Activated CD8-positive, alpha-beta T cell treated with anti-CD3 and anti-CD28 coated beads for 36 hours (primary cell): ENCODE measurements at regions not wholly inside any gene's neighbourhood (a gene's known extent, or its start where the extent isn't known, plus 50 kb on each side); places are given as distances from the start of the nearest gene placed in this dataset.

Experiments
- ATAC-seq: fragments of 200-7000 bp; cut with Tn5 transposase; one replicate; pipeline ENCODE4 v1.10.0; 2021; ENCODE audit warnings: mild to moderate bottlenecking, moderate library complexity
- CTCF ChIA-PET: fragments of 350-600 bp; sonication (Branson Sonifier 250); formaldehyde crosslinking; loops from one replicate; lab custom pipeline; 2021; ENCODE audit warnings: antibody characterized with exemption; lab: Charles Lee
- POLR2A ChIA-PET: fragments of 350-600 bp; sonication (Branson Sonifier 250); formaldehyde crosslinking; loops from one replicate; lab custom pipeline; 2021; ENCODE audit warnings: antibody characterized with exemption; lab: Charles Lee
- DNase-seq: peaks from one replicate; pipeline ENCODE4 v3.0.0-alpha.2; 2020
- H3K27ac Mint-ChIP-seq: one replicate; pipeline ENCODE4 v1.8.0; 2021; ENCODE audit warnings: mild to moderate bottlenecking, mixed read lengths
- H3K27me3 Mint-ChIP-seq: one replicate; pipeline ENCODE4 v1.8.0; 2021; ENCODE audit warnings: mixed read lengths
- H3K36me3 Mint-ChIP-seq: one replicate; pipeline ENCODE4 v1.8.0; 2021; ENCODE audit warnings: low read depth, mixed read lengths
- H3K4me1 Mint-ChIP-seq: one replicate; pipeline ENCODE4 v1.8.0; 2021; ENCODE audit warnings: low read depth, mixed read lengths
- H3K4me3 Mint-ChIP-seq: one replicate; pipeline ENCODE4 v1.8.0; 2021; ENCODE audit warnings: mild to moderate bottlenecking, moderate library complexity, mixed read lengths
- H3K9me3 Mint-ChIP-seq: one replicate; pipeline ENCODE4 v1.8.0; 2021; ENCODE audit warnings: mixed read lengths
- intact Hi-C: fragments of 100-400 bp; cut with micrococcal nuclease; formaldehyde crosslinking; loops from one replicate; pipeline ENCODE4 v1.10.0; 2022
- TF ChIP-seq, protein P1 (sequence below): fragments of 200-600 bp; IDR thresholded peaks from one replicate; pipeline ENCODE4 v1.8.0; 2022; ENCODE audit warnings: antibody characterized with exemption, mild to moderate bottlenecking

- TF ChIP-seq, protein P1, sequence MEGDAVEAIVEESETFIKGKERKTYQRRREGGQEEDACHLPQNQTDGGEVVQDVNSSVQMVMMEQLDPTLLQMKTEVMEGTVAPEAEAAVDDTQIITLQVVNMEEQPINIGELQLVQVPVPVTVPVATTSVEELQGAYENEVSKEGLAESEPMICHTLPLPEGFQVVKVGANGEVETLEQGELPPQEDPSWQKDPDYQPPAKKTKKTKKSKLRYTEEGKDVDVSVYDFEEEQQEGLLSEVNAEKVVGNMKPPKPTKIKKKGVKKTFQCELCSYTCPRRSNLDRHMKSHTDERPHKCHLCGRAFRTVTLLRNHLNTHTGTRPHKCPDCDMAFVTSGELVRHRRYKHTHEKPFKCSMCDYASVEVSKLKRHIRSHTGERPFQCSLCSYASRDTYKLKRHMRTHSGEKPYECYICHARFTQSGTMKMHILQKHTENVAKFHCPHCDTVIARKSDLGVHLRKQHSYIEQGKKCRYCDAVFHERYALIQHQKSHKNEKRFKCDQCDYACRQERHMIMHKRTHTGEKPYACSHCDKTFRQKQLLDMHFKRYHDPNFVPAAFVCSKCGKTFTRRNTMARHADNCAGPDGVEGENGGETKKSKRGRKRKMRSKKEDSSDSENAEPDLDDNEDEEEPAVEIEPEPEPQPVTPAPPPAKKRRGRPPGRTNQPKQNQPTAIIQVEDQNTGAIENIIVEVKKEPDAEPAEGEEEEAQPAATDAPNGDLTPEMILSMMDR, result no peak
- intact Hi-C loops, result no loop called here
- DNase-seq (peak; percentile 26), ATAC-seq (no peak)
- H3K36me3 Mint-ChIP-seq, result no peaks in the 10 kb centered on the region
- CTCF ChIA-PET, result no interaction called here
- no peak overlapping the region for H3K27ac Mint-ChIP-seq
- H3K27me3 Mint-ChIP-seq, result no peaks in the 10 kb centered on the region
- H3K4me3 Mint-ChIP-seq, result no peak overlapping the region
- H3K4me1 Mint-ChIP-seq, result peaks cover 3% of the 10 kb centered on the region
- peaks cover 2% of the 10 kb centered on the region for H3K9me3 Mint-ChIP-seq
- POLR2A ChIA-PET, result no interaction called here
Observed at GRCh38 chr6:140316966-140317365, 942.5 kb upstream of the CITED2 start.

- POLR2A ChIA-PET, result no interaction called here
- Mint-ChIP-seq H3K36me3 (no peaks in the 10 kb centered on the region), H3K9me3 (peaks cover 2% of the 10 kb centered on the region), H3K4me3 (no peak overlapping the region), H3K4me1 (peaks cover 3% of the 10 kb centered on the region), H3K27me3 (no peaks in the 10 kb centered on the region), H3K27ac (no peak overlapping the region)
- intact Hi-C loops, result no loop called here
- TF ChIP-seq, protein P1, result no peak
- CTCF ChIA-PET, result no interaction called here
- ATAC-seq, result no peak
- DNase-seq, result no peak
Observed at GRCh38 chr6:140314682-140315081, 940.2 kb upstream of the CITED2 start.

GRCh38 chr6:140311146-140311545, 936.7 kb upstream of the CITED2 start:
- ChIA-PET CTCF (no interaction called here), POLR2A (no interaction called here)

DNA sequence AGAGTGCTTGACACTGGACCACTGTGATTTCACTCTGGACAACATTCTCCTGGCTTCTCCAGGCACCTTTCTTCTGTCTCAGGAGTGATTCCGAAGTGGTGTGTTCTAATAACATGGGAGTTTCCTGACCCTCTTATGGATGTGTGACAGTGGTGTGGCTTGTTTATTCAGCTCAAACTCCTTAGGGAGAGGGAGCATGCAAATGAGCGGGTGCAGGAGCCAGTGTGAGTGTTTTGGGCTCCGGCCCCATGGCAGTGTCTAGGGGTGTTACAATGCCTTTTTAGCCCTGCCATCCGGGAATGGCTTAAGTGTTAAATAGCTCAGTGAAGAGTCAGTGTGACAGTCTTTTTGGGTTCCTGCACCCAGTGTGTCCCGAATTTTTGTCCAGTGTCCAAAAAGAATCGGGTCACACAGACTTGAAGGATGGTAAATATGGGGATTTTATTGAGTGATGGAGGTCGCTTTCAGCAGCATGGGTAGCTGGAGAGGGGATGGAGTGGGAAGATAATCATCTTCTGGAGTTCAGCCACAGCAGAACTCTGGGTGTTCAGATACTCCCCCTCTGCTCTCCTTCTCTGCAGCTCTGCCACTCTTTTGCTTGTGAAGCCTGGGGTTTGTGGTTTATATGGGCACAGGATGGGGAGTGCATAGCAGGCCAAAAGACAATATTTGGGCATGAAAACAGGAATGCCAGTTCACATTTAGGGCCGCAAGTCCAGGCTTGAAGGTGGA, 928.9 kb upstream of the CITED2 start:
- intact Hi-C loops, result no loop called here
- Mint-ChIP-seq H3K27me3 (peaks cover 4% of the 10 kb centered on the region), H3K27ac (no peak overlapping the region), H3K36me3 (no peaks in the 10 kb centered on the region), H3K9me3 (no peaks in the 10 kb centered on the region), H3K4me3 (no peak overlapping the region), H3K4me1 (no peaks in the 10 kb centered on the region)
- ChIA-PET POLR2A (no interaction called here), CTCF (no interaction called here)
- ATAC-seq, result no peak
- DNase-seq, result no peak
- TF ChIP-seq, protein P1, result no peak

More at GRCh38 chr6:140311146-140311545, 936.7 kb upstream of the CITED2 start:
- intact Hi-C loops, result no loop called here
- peaks cover 2% of the 10 kb centered on the region for H3K9me3 Mint-ChIP-seq
- H3K36me3 Mint-ChIP-seq, result no peaks in the 10 kb centered on the region
- DNase-seq (no peak), ATAC-seq (no peak)
- no peak overlapping the region for H3K4me3 Mint-ChIP-seq
- H3K27me3 Mint-ChIP-seq, result no peaks in the 10 kb centered on the region
- H3K27ac Mint-ChIP-seq, result no peak overlapping the region
- H3K4me1 Mint-ChIP-seq, result no peaks in the 10 kb centered on the region
- TF ChIP-seq, protein P1, result no peak

DNA sequence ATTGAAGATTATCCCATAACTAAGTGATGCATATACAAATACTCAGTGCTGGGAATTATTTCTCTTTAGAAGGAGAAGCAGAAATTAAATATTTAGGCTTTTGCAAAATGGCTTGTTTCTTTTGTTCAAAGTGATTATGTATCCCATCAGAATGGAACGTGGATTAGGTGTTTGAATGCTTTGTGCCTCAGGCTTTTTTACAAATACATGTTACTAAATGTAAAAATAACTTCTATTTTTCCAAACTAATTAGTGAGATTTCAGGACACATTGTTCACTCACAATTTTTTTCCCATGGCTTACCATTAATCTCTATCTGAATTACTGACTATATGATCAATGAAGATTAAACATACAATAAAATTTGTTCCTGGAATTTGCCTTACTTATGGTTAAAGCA, 925.9 kb upstream of the CITED2 start:
- DNase-seq, result no peak
- intact Hi-C loops, result no loop called here
- Mint-ChIP-seq H3K36me3 (no peaks in the 10 kb centered on the region), H3K9me3 (no peaks in the 10 kb centered on the region), H3K4me3 (no peak overlapping the region), H3K4me1 (no peaks in the 10 kb centered on the region), H3K27ac (no peak overlapping the region), H3K27me3 (peaks cover 4% of the 10 kb centered on the region)
- POLR2A ChIA-PET, result no interaction called here
- no peak for ATAC-seq
- TF ChIP-seq, protein P1, result no peak
- CTCF ChIA-PET, result no interaction called here
